GM18498 (cell line): ENCODE measurements at regions not wholly inside any gene's neighbourhood (a gene's known extent, or its start where the extent isn't known, plus 50 kb on each side); places are given as distances from the start of the nearest gene placed in this dataset.
A peak's percentile ranks its signal among the peaks of the same experiment; 100 is the strongest.

Experiments
- ATAC-seq: cut with Tn5 transposase; IDR thresholded peaks from one replicate; pipeline ENCODE4 v1.9.1; 2021; ENCODE audit warnings: mild to moderate bottlenecking, moderate library complexity; ENCODE audit not compliant: unreplicated experiment

GRCh38 chr12:126055521-126055920 is 990.3 kb downstream of the AACS start:
- ATAC-seq = no peak

- no peak for ATAC-seq
These were observed 996.5 kb downstream of the AACS start for GRCh38 chr12:126061777-126062176.

- no peak for ATAC-seq
These were observed 998.8 kb downstream of the AACS start for GRCh38 chr12:126064028-126064427.

GRCh38 chr12:126067626-126068329 is 1002.5 kb downstream of the AACS start:
- ATAC-seq = no peak

DNA sequence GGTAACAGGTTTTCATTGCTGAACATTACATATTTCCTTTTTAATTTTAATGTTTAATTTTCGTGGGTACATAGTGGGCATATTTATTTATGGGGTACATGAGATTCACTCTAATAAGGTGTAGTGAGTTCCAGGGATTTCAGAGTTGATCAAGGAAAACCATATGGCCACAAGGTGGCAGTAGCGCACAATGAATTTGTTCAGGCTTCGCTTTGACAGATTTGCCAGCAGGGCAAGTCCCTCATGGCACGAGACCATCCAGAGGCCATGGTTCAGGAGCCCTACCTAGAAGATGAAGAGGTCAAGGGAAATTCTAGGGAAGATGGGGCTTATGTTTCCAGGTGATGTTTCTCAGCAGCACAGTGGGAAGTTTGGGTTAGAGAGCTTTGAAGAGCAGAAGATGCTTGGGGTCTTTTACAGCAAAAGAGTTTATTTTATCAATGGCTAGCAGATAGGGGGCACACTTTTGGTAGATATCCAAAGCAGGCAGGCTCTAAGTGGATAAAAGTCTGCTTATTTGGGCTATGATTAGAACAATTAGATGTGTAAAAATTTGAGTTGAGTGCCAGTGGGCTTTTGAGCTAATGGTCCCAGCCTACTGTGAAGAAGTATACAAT is 1004.4 kb downstream of the AACS start:
- ATAC-seq = peak; percentile 57

GRCh38 chr12:126076515-126076914 is 1011.3 kb downstream of the AACS start:
- no peak for ATAC-seq

GRCh38 chr12:126083926-126084325 is 1018.7 kb downstream of the AACS start:
- no peak for ATAC-seq

- ATAC-seq = no peak
These were observed 1019.2 kb downstream of the AACS start for GRCh38 chr12:126084480-126084879.

DNA sequence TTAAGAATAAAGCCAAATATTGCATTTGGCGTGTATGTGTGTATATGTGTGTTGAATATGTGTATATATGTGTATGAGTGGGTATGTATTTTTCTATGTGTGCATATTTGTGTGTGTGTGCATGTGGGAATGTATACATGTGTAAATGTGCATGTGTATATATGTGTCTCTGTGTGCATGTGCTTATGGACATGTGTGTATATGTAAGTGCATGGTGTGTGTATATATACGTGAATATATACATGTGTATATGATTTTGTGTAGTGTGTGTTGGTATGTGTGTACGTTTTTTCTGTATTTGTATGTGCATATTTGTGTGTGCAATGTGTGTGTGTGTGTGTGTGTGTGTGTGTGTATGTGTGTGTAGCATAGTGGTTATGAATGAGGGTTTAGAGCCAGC is 1021.0 kb downstream of the AACS start:
- no peak for ATAC-seq

DNA sequence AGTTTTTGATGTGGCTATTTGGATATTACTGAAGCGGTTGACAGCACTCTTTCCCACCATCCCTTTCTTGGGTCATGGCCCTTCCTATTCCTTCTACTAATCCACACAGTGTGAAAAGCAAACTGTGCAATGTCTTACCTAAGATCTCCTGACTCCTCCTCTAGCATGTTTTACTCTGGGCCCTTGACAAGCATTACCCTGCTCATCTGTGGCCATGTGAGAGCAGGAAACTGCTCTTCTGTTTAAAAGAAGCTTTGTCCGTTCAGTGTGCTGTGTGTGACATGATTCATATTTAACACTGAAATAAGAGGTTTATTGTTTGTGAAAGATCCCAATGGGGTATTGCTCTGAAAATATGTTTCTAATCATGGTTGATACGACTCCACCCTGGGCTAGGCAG is 1022.5 kb downstream of the AACS start:
- no peak for ATAC-seq

DNA sequence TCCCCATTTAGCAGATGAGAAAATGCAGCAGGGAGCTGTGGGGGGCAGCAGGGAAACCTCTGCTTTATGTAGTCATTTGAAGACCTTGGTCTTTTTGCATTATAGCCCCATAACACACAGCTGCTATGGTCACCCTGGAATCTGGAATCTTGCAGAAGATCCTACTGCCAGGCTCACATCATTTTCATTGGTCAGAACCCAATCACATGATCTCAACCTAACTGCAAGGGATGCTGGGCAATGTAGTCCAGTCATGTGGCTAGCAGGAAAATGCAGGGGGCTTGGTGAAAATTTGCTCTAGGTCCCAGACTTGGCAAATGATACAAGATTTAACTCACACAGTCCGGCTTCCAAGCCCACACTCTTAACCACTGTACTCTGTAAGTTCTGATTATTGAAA is 1028.7 kb downstream of the AACS start:
- no peak for ATAC-seq

DNA sequence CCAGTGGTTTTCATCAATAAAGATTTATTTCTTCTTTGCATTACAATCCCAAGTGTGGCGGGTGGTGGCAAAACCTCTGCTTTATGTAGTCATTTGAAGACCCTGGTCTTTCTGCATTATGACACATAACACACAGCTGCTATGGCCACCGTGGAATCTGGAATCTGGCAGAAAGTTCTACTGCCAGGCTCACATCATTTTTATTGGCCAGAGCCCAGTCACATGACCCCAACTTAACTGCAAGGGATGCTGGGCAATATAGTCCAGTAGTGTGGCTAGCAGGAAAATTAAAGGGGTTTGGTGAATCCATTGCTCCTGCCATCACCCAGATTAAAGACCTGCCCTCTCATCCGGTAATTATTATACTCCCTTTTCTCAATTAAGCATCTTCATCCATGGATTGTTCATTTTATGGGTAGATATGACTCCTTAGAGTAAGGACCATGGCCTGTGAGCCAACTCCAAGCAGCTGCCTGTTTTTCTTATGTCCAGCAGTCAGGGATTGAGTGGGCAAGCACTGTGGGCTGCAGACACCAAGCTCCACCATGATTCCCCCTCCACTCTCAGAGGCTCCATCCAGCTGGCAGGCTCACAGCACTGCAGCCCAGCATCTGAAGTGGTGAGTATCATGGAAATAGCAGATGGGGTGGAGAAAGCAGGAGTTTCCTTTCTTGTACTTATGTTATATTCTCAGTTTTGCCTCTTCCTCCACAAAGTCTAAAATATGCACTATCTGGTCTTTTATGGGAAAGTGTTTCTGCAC is 1030.7 kb downstream of the AACS start:
- ATAC-seq = no peak

DNA sequence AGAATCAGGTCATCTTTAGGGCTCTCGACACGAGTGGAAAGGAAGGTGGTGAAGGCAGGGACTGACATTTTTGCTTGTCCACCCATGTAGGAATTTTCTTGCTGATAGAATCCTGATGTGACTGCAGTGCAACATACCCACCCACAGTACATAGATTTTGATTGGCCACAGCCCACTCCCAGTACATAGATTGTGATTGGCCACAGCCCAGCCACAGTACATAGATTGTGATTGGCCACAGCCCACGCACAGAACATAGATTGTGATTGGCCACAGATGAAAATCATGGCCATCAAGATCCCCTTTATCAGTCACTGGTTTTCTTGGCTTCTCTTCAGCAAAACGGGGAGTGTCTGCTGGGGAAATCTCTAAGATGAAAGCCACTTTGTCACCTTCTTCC is 1041.5 kb downstream of the AACS start:
- ATAC-seq = no peak

- ATAC-seq = no peak
These were observed 1042.4 kb downstream of the AACS start for GRCh38 chr12:126107659-126108058.

GRCh38 chr12:126108247-126108646 is 1043.0 kb downstream of the AACS start:
- ATAC-seq = no peak

- ATAC-seq = no peak
These were observed 1046.9 kb downstream of the AACS start for GRCh38 chr12:126112141-126112540.

DNA sequence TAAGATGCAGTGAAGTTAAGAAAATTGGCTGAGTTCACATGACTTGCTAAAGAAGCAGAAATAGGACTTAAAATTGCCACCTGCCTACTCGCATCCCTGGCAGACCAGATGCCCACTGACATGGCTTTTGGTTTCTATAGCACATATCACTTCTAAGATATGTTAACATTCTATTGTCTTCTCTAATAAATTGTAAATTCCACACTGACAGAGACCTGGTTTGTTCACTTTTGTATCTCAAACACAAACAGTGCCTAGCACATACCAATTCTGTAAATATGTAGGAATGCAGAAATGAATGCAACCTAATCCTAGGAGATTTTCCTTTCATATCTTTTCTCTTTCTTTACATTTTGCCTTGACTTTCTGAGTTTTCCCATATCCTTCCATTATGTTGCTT is 1047.6 kb downstream of the AACS start:
- ATAC-seq = no peak

- ATAC-seq = no peak
These were observed 1049.2 kb downstream of the AACS start for GRCh38 chr12:126114441-126114840.

GRCh38 chr12:126117502-126117901 is 1052.3 kb downstream of the AACS start:
- no peak for ATAC-seq

DNA sequence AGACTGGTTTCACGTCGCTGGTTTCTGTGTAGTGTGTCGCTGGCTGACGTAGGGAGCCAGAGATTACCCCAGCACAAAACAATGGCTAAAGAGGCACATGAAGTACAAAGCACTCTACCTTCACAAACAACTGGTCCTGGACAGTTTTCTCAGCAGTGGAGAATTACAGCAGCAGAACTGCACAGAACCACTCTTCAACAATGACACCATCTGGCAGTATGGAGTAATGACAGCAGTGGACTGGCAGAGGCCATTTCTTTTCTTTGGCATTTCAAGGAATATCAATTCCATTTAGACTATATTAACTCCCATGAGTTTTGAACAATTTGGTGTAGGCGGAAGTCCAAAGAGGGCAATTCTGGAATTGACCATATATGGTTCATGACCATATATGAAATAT is 1074.1 kb downstream of the AACS start:
- ATAC-seq = no peak

- no peak for ATAC-seq
These were observed 1079.4 kb downstream of the AACS start for GRCh38 chr12:126144603-126145002.

DNA sequence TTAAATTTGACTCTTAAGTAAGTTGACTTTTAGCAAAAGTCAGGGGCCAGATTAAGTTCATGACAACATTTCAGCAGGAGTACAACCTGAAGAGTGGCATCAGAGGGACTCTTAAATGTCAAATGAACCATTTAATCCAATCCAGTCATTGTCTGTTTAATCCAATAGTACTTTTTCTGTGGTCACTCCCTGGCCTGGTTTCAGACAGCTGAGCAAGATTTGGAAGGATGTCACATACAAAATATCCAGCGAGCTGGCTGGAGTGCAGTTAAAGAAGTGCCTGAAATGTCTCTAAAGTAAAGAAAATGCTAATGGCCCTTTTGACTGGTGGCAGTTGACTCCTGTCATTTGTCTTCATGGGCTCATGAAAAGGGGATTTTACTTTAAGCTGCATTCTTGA is 1082.1 kb downstream of the AACS start:
- no peak for ATAC-seq
